ENCODE measurements at regions not wholly inside any gene's neighbourhood (a gene's known extent, or its start where the extent isn't known, plus 50 kb on each side); places are given as distances from the start of the nearest gene placed in this dataset.

GRCh38 chr3:66574091-66574490 lies 73.3 kb upstream of the LRIG1 start:
- Histone ChIP-seq H3K4me1 (ENCODE audit: insufficient read depth, low read length) (peaks cover 24% of the 10 kb centered on the region), H3K27me3 (ENCODE audit: insufficient read depth, low read length) (no peaks in the 10 kb centered on the region; the same call in 1 of the 2 replicates)

GRCh38 chr3:66577426-66578203 lies 76.8 kb upstream of the LRIG1 start:
- Histone ChIP-seq H3K27ac (ENCODE audit: low read length) (no peak overlapping the region), H3K9ac (ENCODE audit: low read depth, low read length) (no peak overlapping the region), H3K4me3 (ENCODE audit: low read length) (no peak overlapping the region), H3K27me3 (ENCODE audit: insufficient read depth, low read length) (no peaks in the 10 kb centered on the region), H3K9me3 (ENCODE audit: insufficient read depth, low read depth, low read length) (no peaks in the 10 kb centered on the region; the same call in 1 of the 2 replicates), H3K36me3 (ENCODE audit: insufficient read depth, low read depth, low read length) (no peaks in the 10 kb centered on the region), H3K4me1 (ENCODE audit: insufficient read depth, low read length) (peaks cover 11% of the 10 kb centered on the region; the same call in 1 of the 2 replicates)

More at GRCh38 chr3:66574091-66574490, 73.3 kb upstream of the LRIG1 start:
- Histone ChIP-seq H3K9me3 (ENCODE audit: insufficient read depth, low read depth, low read length) (no peaks in the 10 kb centered on the region; the same call in 1 of the 2 replicates), H3K27ac (ENCODE audit: low read length) (no peak overlapping the region), H3K9ac (ENCODE audit: low read depth, low read length) (no peak overlapping the region), H3K4me3 (ENCODE audit: low read length) (no peak overlapping the region), H3K36me3 (ENCODE audit: insufficient read depth, low read depth, low read length) (no peaks in the 10 kb centered on the region)

- Histone ChIP-seq H3K4me3 (ENCODE audit: low read length) (no peak overlapping the region), H3K27ac (ENCODE audit: low read length) (no peak overlapping the region), H3K27me3 (ENCODE audit: insufficient read depth, low read length) (no peaks in the 10 kb centered on the region), H3K4me1 (ENCODE audit: insufficient read depth, low read length) (no peaks in the 10 kb centered on the region), H3K36me3 (ENCODE audit: insufficient read depth, low read depth, low read length) (no peaks in the 10 kb centered on the region), H3K9me3 (ENCODE audit: insufficient read depth, low read depth, low read length) (no peaks in the 10 kb centered on the region; the same call in 1 of the 2 replicates), H3K9ac (ENCODE audit: low read depth, low read length) (no peak overlapping the region)
Measured at GRCh38 chr3:66581256-66581655, 80.4 kb upstream of the LRIG1 start.

GRCh38 chr3:66582721-66583423 lies 82.0 kb upstream of the LRIG1 start:
- Histone ChIP-seq H3K36me3 (ENCODE audit: insufficient read depth, low read depth, low read length) (no peaks in the 10 kb centered on the region), H3K27me3 (ENCODE audit: insufficient read depth, low read length) (no peaks in the 10 kb centered on the region)

GRCh38 chr3:66583424-66584040 lies 82.7 kb upstream of the LRIG1 start:
- H3K4me3 ChIP-seq (ENCODE audit: low read length): no peak overlapping the region
- no peak overlapping the region for H3K27ac ChIP-seq (ENCODE audit: low read length)
- H3K36me3 ChIP-seq (ENCODE audit: insufficient read depth, low read depth, low read length): no peaks in the 10 kb centered on the region
- no peaks in the 10 kb centered on the region; the same call in 1 of the 2 replicates for H3K9me3 ChIP-seq (ENCODE audit: insufficient read depth, low read depth, low read length)
- no peaks in the 10 kb centered on the region for H3K4me1 ChIP-seq (ENCODE audit: insufficient read depth, low read length)
- no peak overlapping the region for H3K9ac ChIP-seq (ENCODE audit: low read depth, low read length)
- H3K27me3 ChIP-seq (ENCODE audit: insufficient read depth, low read length): no peaks in the 10 kb centered on the region

More at GRCh38 chr3:66582721-66583423, 82.0 kb upstream of the LRIG1 start:
- H3K9ac ChIP-seq (ENCODE audit: low read depth, low read length): no peak overlapping the region
- H3K27ac ChIP-seq (ENCODE audit: low read length): no peak overlapping the region
- H3K4me3 ChIP-seq (ENCODE audit: low read length): no peak overlapping the region
- no peaks in the 10 kb centered on the region; the same call in 1 of the 2 replicates for H3K9me3 ChIP-seq (ENCODE audit: insufficient read depth, low read depth, low read length)
- no peaks in the 10 kb centered on the region for H3K4me1 ChIP-seq (ENCODE audit: insufficient read depth, low read length)

GRCh38 chr3:66585520-66586095 lies 84.8 kb upstream of the LRIG1 start:
- Histone ChIP-seq H3K4me1 (ENCODE audit: insufficient read depth, low read length) (no peaks in the 10 kb centered on the region), H3K9me3 (ENCODE audit: insufficient read depth, low read depth, low read length) (no peaks in the 10 kb centered on the region), H3K27ac (ENCODE audit: low read length) (no peak overlapping the region), H3K9ac (ENCODE audit: low read depth, low read length) (no peak overlapping the region), H3K27me3 (ENCODE audit: insufficient read depth, low read length) (no peaks in the 10 kb centered on the region), H3K36me3 (ENCODE audit: insufficient read depth, low read depth, low read length) (no peaks in the 10 kb centered on the region), H3K4me3 (ENCODE audit: low read length) (no peak overlapping the region)

- Histone ChIP-seq H3K9ac (ENCODE audit: low read depth, low read length) (no peak overlapping the region), H3K36me3 (ENCODE audit: insufficient read depth, low read depth, low read length) (no peaks in the 10 kb centered on the region), H3K4me3 (ENCODE audit: low read length) (no peak overlapping the region), H3K9me3 (ENCODE audit: insufficient read depth, low read depth, low read length) (no peaks in the 10 kb centered on the region), H3K4me1 (ENCODE audit: insufficient read depth, low read length) (peaks cover 10% of the 10 kb centered on the region; the same call in 1 of the 2 replicates), H3K27ac (ENCODE audit: low read length) (no peak overlapping the region), H3K27me3 (ENCODE audit: insufficient read depth, low read length) (no peaks in the 10 kb centered on the region)
Measured at GRCh38 chr3:66586853-66587252, 86.0 kb upstream of the LRIG1 start.

- no peak overlapping the region for H3K9ac ChIP-seq (ENCODE audit: low read depth, low read length)
- H3K9me3 ChIP-seq (ENCODE audit: insufficient read depth, low read depth, low read length): no peaks in the 10 kb centered on the region
Measured at GRCh38 chr3:66588340-66588847, 87.6 kb upstream of the LRIG1 start.

GRCh38 chr3:66592016-66592761 lies 91.4 kb upstream of the LRIG1 start:
- Histone ChIP-seq H3K27ac (ENCODE audit: low read length) (no peak overlapping the region), H3K9me3 (ENCODE audit: insufficient read depth, low read depth, low read length) (no peaks in the 10 kb centered on the region), H3K4me1 (ENCODE audit: insufficient read depth, low read length) (peaks cover 25% of the 10 kb centered on the region; the same call in 1 of the 2 replicates), H3K9ac (ENCODE audit: low read depth, low read length) (peak overlapping the region; percentile 54; the same call in 1 of the 2 replicates), H3K4me3 (ENCODE audit: low read length) (peak overlapping the region; percentile 45; the same call in 1 of the 2 replicates), H3K36me3 (ENCODE audit: insufficient read depth, low read depth, low read length) (no peaks in the 10 kb centered on the region), H3K27me3 (ENCODE audit: insufficient read depth, low read length) (no peaks in the 10 kb centered on the region)

More at GRCh38 chr3:66588340-66588847, 87.6 kb upstream of the LRIG1 start:
- Histone ChIP-seq H3K4me3 (ENCODE audit: low read length) (no peak overlapping the region), H3K27ac (ENCODE audit: low read length) (no peak overlapping the region), H3K36me3 (ENCODE audit: insufficient read depth, low read depth, low read length) (no peaks in the 10 kb centered on the region), H3K27me3 (ENCODE audit: insufficient read depth, low read length) (no peaks in the 10 kb centered on the region), H3K4me1 (ENCODE audit: insufficient read depth, low read length) (peaks cover 24% of the 10 kb centered on the region; the same call in 1 of the 2 replicates)

- Histone ChIP-seq H3K9ac (ENCODE audit: low read depth, low read length) (peak overlapping the region; percentile 45; the same call in 1 of the 2 replicates), H3K4me3 (ENCODE audit: low read length) (no peak overlapping the region), H3K27me3 (ENCODE audit: insufficient read depth, low read length) (no peaks in the 10 kb centered on the region), H3K9me3 (ENCODE audit: insufficient read depth, low read depth, low read length) (no peaks in the 10 kb centered on the region), H3K4me1 (ENCODE audit: insufficient read depth, low read length) (peaks cover 25% of the 10 kb centered on the region; the same call in 1 of the 2 replicates), H3K36me3 (ENCODE audit: insufficient read depth, low read depth, low read length) (no peaks in the 10 kb centered on the region), H3K27ac (ENCODE audit: low read length) (no peak overlapping the region)
Measured at GRCh38 chr3:66592927-66593625, 92.3 kb upstream of the LRIG1 start.

Data from iPS-20b (cell line).